ENCODE measurements at regions not wholly inside any gene's neighbourhood (a gene's known extent, or its start where the extent isn't known, plus 50 kb on each side); places are given as distances from the start of the nearest gene placed in this dataset.

- TF ChIP-seq CTCF (IDR thresholded peaks at IDR 0.05) (no peak), POLR2A (IDR thresholded peaks at IDR 0.05) (no peak)
Measured at GRCh38 chr5:57033503-57033902, 81.6 kb upstream of the MIER3 start.

All from Peyer's patch (tissue), 4 donors.